Colonic mucosa (tissue), 4 donors: ENCODE measurements at regions not wholly inside any gene's neighbourhood (a gene's known extent, or its start where the extent isn't known, plus 50 kb on each side); places are given as distances from the start of the nearest gene placed in this dataset.

ENCODE experiments used
- DNase-seq: peaks from one replicate; pipeline ENCODE4 v3.0.0-alpha.2; 2020
- H3K27ac ChIP-seq: fragments of 200-600 bp; one replicate; pipeline ENCODE4 v1.8.0; 2021
- H3K27me3 ChIP-seq: fragments of 200-600 bp; one replicate; pipeline ENCODE4 v1.8.0; 2021
- H3K36me3 ChIP-seq: fragments of 200-600 bp; one replicate; pipeline ENCODE4 v1.8.0; 2021
- H3K4me1 ChIP-seq: fragments of 200-600 bp; one replicate; pipeline ENCODE4 v1.8.0; 2021; ENCODE audit warnings: mild to moderate bottlenecking
- H3K4me3 ChIP-seq: fragments of 200-600 bp; one replicate; pipeline ENCODE4 v1.8.0; 2021
- H3K9ac ChIP-seq, 2 donors: one replicate each; pipeline ENCODE4 v1.7.0; 2013; ENCODE audit warnings: control low read depth in 2 of 2, low read depth in 2 of 2, low read length in 2 of 2
- H3K9me3 ChIP-seq: fragments of 200-600 bp; one replicate; pipeline ENCODE4 v1.8.0; 2021
- CTCF ChIP-seq: fragments of 200-600 bp; IDR thresholded peaks from one replicate; pipeline ENCODE4 v1.8.0; 2022; ENCODE audit warnings: antibody characterized with exemption, mild to moderate bottlenecking
- intact Hi-C: fragments of 100-400 bp; cut with DNase I; formaldehyde crosslinking; loops from one replicate; pipeline ENCODE4 v1.14.1; 2022
- donor health status: healthy.
- donor health status: DM: no; HTN: no; CAD: no.
- donor health status: DM: no; HTN: no; CAD: no.

- H3K9me3 ChIP-seq: no peaks in the 10 kb centered on the region
- TF ChIP-seq CTCF: no peak
- no peaks in the 10 kb centered on the region for H3K36me3 ChIP-seq
- no peak overlapping the region for H3K9ac ChIP-seq
- no peaks in the 10 kb centered on the region for H3K27me3 ChIP-seq
- H3K4me1 ChIP-seq: no peaks in the 10 kb centered on the region
- no peak overlapping the region for H3K4me3 ChIP-seq
- H3K27ac ChIP-seq: no peak overlapping the region
- intact Hi-C loops: no loop called here
- DNase-seq: no peak
These were observed 571.3 kb upstream of the NRG3 start for GRCh38 chr10:81303656-81304055.

- Histone ChIP-seq H3K9me3 (no peaks in the 10 kb centered on the region), H3K4me1 (no peaks in the 10 kb centered on the region), H3K4me3 (no peak overlapping the region), H3K27me3 (no peaks in the 10 kb centered on the region), H3K9ac (no peak overlapping the region), H3K27ac (no peak overlapping the region), H3K36me3 (no peaks in the 10 kb centered on the region)
- intact Hi-C loops: no loop called here
- no peak for DNase-seq
- no peak for TF ChIP-seq CTCF
These were observed 567.8 kb upstream of the NRG3 start for GRCh38 chr10:81306971-81307782.

GRCh38 chr10:81309041-81309552, 565.9 kb upstream of the NRG3 start:
- H3K27ac ChIP-seq: no peak overlapping the region
- H3K4me3 ChIP-seq: no peak overlapping the region
- H3K9me3 ChIP-seq: no peaks in the 10 kb centered on the region
- no peaks in the 10 kb centered on the region for H3K36me3 ChIP-seq
- no peak for DNase-seq
- H3K4me1 ChIP-seq: no peaks in the 10 kb centered on the region
- intact Hi-C loops: no loop called here
- no peak overlapping the region for H3K9ac ChIP-seq
- TF ChIP-seq CTCF: no peak
- no peaks in the 10 kb centered on the region for H3K27me3 ChIP-seq

- TF ChIP-seq CTCF: no peak
- intact Hi-C loops: no loop called here
- Histone ChIP-seq H3K9me3 (no peaks in the 10 kb centered on the region), H3K4me1 (no peaks in the 10 kb centered on the region), H3K9ac (no peak overlapping the region), H3K27ac (no peak overlapping the region), H3K36me3 (no peaks in the 10 kb centered on the region), H3K27me3 (no peaks in the 10 kb centered on the region), H3K4me3 (no peak overlapping the region)
- DNase-seq: no peak
These were observed 560.5 kb upstream of the NRG3 start for GRCh38 chr10:81314471-81314870.

GRCh38 chr10:81315026-81315425, 560.0 kb upstream of the NRG3 start:
- Histone ChIP-seq H3K27ac (no peak overlapping the region), H3K9ac (no peak overlapping the region), H3K27me3 (no peaks in the 10 kb centered on the region), H3K36me3 (no peaks in the 10 kb centered on the region), H3K4me3 (no peak overlapping the region), H3K9me3 (no peaks in the 10 kb centered on the region), H3K4me1 (no peaks in the 10 kb centered on the region)
- TF ChIP-seq CTCF: no peak
- intact Hi-C loops: no loop called here
- DNase-seq: no peak
